Stimulated activated CD8-positive, alpha-beta memory T cell treated with anti-CD3 and anti-CD28 coated beads, Interleukin-4, amount 100 ng/mL, for 4 hours (primary cell): ENCODE measurements at regions not wholly inside any gene's neighbourhood (a gene's known extent, or its start where the extent isn't known, plus 50 kb on each side); places are given as distances from the start of the nearest gene placed in this dataset.

ENCODE experiments used
- DNase-seq, 2 donors: peaks; one replicate each; pipeline ENCODE4 v3.0.0-alpha.2; 2020; ENCODE audit warnings: low read depth in 2 of 2, low spot score in 1 of 2

- DNase-seq: no peak
These were observed 139.1 kb upstream of the ADRA1B start for GRCh38 chr5:159777049-159777660.

GRCh38 chr5:159779481-159779880, 136.8 kb upstream of the ADRA1B start:
- no peak for DNase-seq

- no peak for DNase-seq
These were observed 136.0 kb upstream of the ADRA1B start for GRCh38 chr5:159780246-159780645.

- no peak for DNase-seq
These were observed 134.6 kb upstream of the ADRA1B start for GRCh38 chr5:159781626-159782157.

GRCh38 chr5:159782197-159782994, 133.9 kb upstream of the ADRA1B start:
- no peak for DNase-seq

GRCh38 chr5:159782995-159783300, 133.3 kb upstream of the ADRA1B start:
- DNase-seq: no peak

- DNase-seq: no peak
These were observed 132.5 kb upstream of the ADRA1B start for GRCh38 chr5:159783726-159784247.

- no peak for DNase-seq
These were observed 131.3 kb upstream of the ADRA1B start for GRCh38 chr5:159784993-159785392.

- DNase-seq: no peak
These were observed 130.6 kb upstream of the ADRA1B start for GRCh38 chr5:159785656-159786055.

GRCh38 chr5:159786201-159786600, 130.1 kb upstream of the ADRA1B start:
- DNase-seq: no peak

GRCh38 chr5:159786901-159787691, 129.2 kb upstream of the ADRA1B start:
- no peak for DNase-seq

GRCh38 chr5:159787837-159788236, 128.4 kb upstream of the ADRA1B start:
- no peak for DNase-seq

GRCh38 chr5:159788835-159789331, 127.4 kb upstream of the ADRA1B start:
- no peak for DNase-seq

GRCh38 chr5:159792180-159792579, 124.1 kb upstream of the ADRA1B start:
- no peak for DNase-seq

- DNase-seq: no peak
These were observed 118.9 kb upstream of the ADRA1B start for GRCh38 chr5:159797261-159797970.

- DNase-seq: no peak
These were observed 116.6 kb upstream of the ADRA1B start for GRCh38 chr5:159799701-159800100.

GRCh38 chr5:159800131-159800840, 116.0 kb upstream of the ADRA1B start:
- DNase-seq: no peak

GRCh38 chr5:159801303-159801702, 115.0 kb upstream of the ADRA1B start:
- no peak for DNase-seq

- no peak for DNase-seq
These were observed 113.6 kb upstream of the ADRA1B start for GRCh38 chr5:159802661-159803060.

GRCh38 chr5:159804121-159804520, 112.2 kb upstream of the ADRA1B start:
- DNase-seq: no peak
